Thoracic aorta (tissue), 2 donors: ENCODE measurements at regions not wholly inside any gene's neighbourhood (a gene's known extent, or its start where the extent isn't known, plus 50 kb on each side); places are given as distances from the start of the nearest gene placed in this dataset.

ENCODE experiments used
- ATAC-seq: fragments of 150-250 bp; one replicate; pipeline ENCODE4 v1.8.0; 2017; ENCODE audit warnings: low read depth; ENCODE audit not compliant: insufficient number of reproducible peaks, low FRiP score
- DNase-seq: peaks from one replicate; pipeline ENCODE4 v3.0.0-alpha.2; 2020; ENCODE audit warnings: low spot score
- H3K27ac ChIP-seq, 2 donors: fragments of 200-600 bp; sonication (generic); 1 replicate in 1 of 2; 2 replicates in 1 of 2; pipeline ENCODE4 v1.5.1; 2016; ENCODE audit warnings: mild to moderate bottlenecking in 2 of 2, moderate library complexity in 2 of 2
- H3K27me3 ChIP-seq: fragments of 200-600 bp; sonication (generic); replicated peaks from 2 replicates; pipeline ENCODE4 v1.6.0; 2016; ENCODE audit warnings: mild to moderate bottlenecking; ENCODE audit not compliant: insufficient read depth
- H3K36me3 ChIP-seq: fragments of 200-600 bp; sonication (generic); one replicate; pipeline ENCODE4 v1.5.1; 2016
- H3K4me1 ChIP-seq, 2 donors: fragments of 200-600 bp; sonication (generic); 1 replicate in 1 of 2; 2 replicates in 1 of 2; pipeline versions ENCODE4 v1.5.1 to v1.6.0; 2016; ENCODE audit warnings: low read depth in 2 of 2, mild to moderate bottlenecking in 1 of 2; ENCODE audit not compliant: control insufficient read depth in 1 of 2
- H3K4me3 ChIP-seq: fragments of 200-600 bp; sonication (generic); 2 replicates; pipeline ENCODE4 v1.5.1; 2016; ENCODE audit warnings: mild to moderate bottlenecking
- H3K9me3 ChIP-seq: fragments of 200-600 bp; sonication (generic); 2 replicates; pipeline ENCODE4 v1.5.1; 2016
- CTCF ChIP-seq: fragments of 200-600 bp; sonication (generic); IDR thresholded peaks from one replicate; pipeline ENCODE4 v1.5.1; 2019; ENCODE audit warnings: antibody characterized with exemption

- ATAC-seq (no peak), DNase-seq (no peak)
- no peak for TF ChIP-seq CTCF
- no peaks in the 10 kb centered on the region for H3K27me3 ChIP-seq
- H3K4me3 ChIP-seq, result no peak overlapping the region
- H3K4me1 ChIP-seq, result peaks cover 8 to 21% of the 10 kb centered on the region in 2 donors
- H3K9me3 ChIP-seq, result no peaks in the 10 kb centered on the region
- H3K36me3 ChIP-seq, result no peaks in the 10 kb centered on the region
- H3K27ac ChIP-seq, result peak overlapping the region; percentile 43 to 51
Observed at GRCh38 chr10:29751684-29752083, 116.9 kb upstream of the SVIL start.

DNA sequence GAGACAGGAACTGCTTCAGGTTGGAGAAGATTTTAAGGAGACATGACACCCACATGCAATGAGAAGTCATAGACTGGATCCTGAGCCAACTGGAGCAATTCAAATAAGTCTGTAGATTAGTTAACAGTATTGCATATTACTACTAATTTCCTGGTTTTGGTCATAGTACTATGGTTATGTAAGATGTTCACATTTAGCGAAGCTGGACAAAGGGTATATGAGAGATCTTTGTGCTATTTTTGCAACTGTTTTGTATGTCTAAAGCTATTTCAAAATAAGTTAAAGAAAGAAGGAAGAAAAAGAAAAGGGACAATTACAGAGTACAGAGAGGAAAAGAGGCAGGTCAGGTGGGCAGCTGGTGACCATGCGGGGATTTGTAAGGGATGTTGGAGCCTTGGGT, 116.5 kb upstream of the SVIL start:
- H3K36me3 ChIP-seq, result no peaks in the 10 kb centered on the region
- DNase-seq (no peak), ATAC-seq (no peak)
- TF ChIP-seq CTCF, result no peak
- H3K27me3 ChIP-seq, result no peaks in the 10 kb centered on the region
- H3K9me3 ChIP-seq, result no peaks in the 10 kb centered on the region
- peak overlapping the region; percentile 43 to 51 for H3K27ac ChIP-seq
- H3K4me1 ChIP-seq, result peaks cover 11 to 25% of the 10 kb centered on the region in 2 donors
- H3K4me3 ChIP-seq, result no peak overlapping the region

- no peaks in the 10 kb centered on the region for H3K9me3 ChIP-seq
- peaks cover 14 to 30% of the 10 kb centered on the region in 2 donors for H3K4me1 ChIP-seq
- TF ChIP-seq CTCF, result no peak
- no peak overlapping the region for H3K27ac ChIP-seq
- no peak for ATAC-seq
- no peak overlapping the region for H3K4me3 ChIP-seq
- no peaks in the 10 kb centered on the region for H3K27me3 ChIP-seq
- H3K36me3 ChIP-seq, result no peaks in the 10 kb centered on the region
- no peak for DNase-seq
Observed at GRCh38 chr10:29749150-29749549, 114.4 kb upstream of the SVIL start.

- Histone ChIP-seq H3K36me3 (no peaks in the 10 kb centered on the region), H3K9me3 (no peaks in the 10 kb centered on the region), H3K27me3 (no peaks in the 10 kb centered on the region), H3K4me3 (no peak overlapping the region), H3K4me1 (peaks cover 14 to 30% of the 10 kb centered on the region in 2 donors), H3K27ac (no peak overlapping the region)
- DNase-seq (no peak), ATAC-seq (no peak)
- TF ChIP-seq CTCF, result no peak
Observed at GRCh38 chr10:29748109-29748650, 113.4 kb upstream of the SVIL start.

GRCh38 chr10:29746080-29746797, 111.5 kb upstream of the SVIL start:
- no peak for DNase-seq
- H3K4me1 ChIP-seq, result peaks cover 18 to 40% of the 10 kb centered on the region in 2 donors
- peak overlapping the region; percentile 16 for H3K4me3 ChIP-seq
- no peaks in the 10 kb centered on the region for H3K9me3 ChIP-seq
- no peak for TF ChIP-seq CTCF
- H3K27ac ChIP-seq, result peak overlapping the region; percentile 42 to 76
- H3K36me3 ChIP-seq, result no peaks in the 10 kb centered on the region
- peak; percentile 40 for ATAC-seq
- H3K27me3 ChIP-seq, result no peaks in the 10 kb centered on the region
